ENCODE measurements at regions not wholly inside any gene's neighbourhood (a gene's known extent, or its start where the extent isn't known, plus 50 kb on each side); places are given as distances from the start of the nearest gene placed in this dataset.

GRCh38 chr13:80860845-80861244 is 519.9 kb upstream of the SPRY2 start:
- TF ChIP-seq, protein P1, sequence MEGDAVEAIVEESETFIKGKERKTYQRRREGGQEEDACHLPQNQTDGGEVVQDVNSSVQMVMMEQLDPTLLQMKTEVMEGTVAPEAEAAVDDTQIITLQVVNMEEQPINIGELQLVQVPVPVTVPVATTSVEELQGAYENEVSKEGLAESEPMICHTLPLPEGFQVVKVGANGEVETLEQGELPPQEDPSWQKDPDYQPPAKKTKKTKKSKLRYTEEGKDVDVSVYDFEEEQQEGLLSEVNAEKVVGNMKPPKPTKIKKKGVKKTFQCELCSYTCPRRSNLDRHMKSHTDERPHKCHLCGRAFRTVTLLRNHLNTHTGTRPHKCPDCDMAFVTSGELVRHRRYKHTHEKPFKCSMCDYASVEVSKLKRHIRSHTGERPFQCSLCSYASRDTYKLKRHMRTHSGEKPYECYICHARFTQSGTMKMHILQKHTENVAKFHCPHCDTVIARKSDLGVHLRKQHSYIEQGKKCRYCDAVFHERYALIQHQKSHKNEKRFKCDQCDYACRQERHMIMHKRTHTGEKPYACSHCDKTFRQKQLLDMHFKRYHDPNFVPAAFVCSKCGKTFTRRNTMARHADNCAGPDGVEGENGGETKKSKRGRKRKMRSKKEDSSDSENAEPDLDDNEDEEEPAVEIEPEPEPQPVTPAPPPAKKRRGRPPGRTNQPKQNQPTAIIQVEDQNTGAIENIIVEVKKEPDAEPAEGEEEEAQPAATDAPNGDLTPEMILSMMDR (conservative IDR thresholded peaks at IDR 0.05), result no peak
- no peak for TF ChIP-seq ZFX (IDR thresholded peaks at IDR 0.05)
